GM23338 (cell line): ENCODE measurements at regions not wholly inside any gene's neighbourhood (a gene's known extent, or its start where the extent isn't known, plus 50 kb on each side); places are given as distances from the start of the nearest gene placed in this dataset.

Experiments used
- ATAC-seq: fragments of 200-7000 bp; cut with Tn5 transposase; 3 replicates; pipeline ENCODE4 v1.9.1; 2020
- DNase-seq: peaks from one replicate; pipeline ENCODE4 v3.0.0-alpha.2; 2015; ENCODE audit warnings: low spot score
- H2AFZ ChIP-seq: fragments of 200-600 bp; sonication (generic); 2 replicates; pipeline ENCODE4 v1.8.0; 2016; ENCODE audit warnings: antibody characterized with exemption, mild to moderate bottlenecking, moderate library complexity
- H3F3A ChIP-seq: fragments of 200-600 bp; sonication (generic); replicated peaks from 2 replicates; pipeline ENCODE4 v1.8.0; 2017; ENCODE audit warnings: antibody characterized with exemption, mixed run types, low read depth
- H3K27ac ChIP-seq: fragments of 200-600 bp; sonication (generic); 2 replicates; pipeline ENCODE4 v1.6.1; 2016; ENCODE audit warnings: low read depth
- H3K27me3 ChIP-seq: fragments of 200-600 bp; sonication (generic); 2 replicates; pipeline ENCODE4 v1.8.0; 2016; ENCODE audit warnings: mild to moderate bottlenecking, mixed run types, moderate library complexity; ENCODE audit not compliant: insufficient read depth
- H3K36me3 ChIP-seq: fragments of 200-600 bp; sonication (generic); 2 replicates; pipeline ENCODE4 v1.8.0; 2016; ENCODE audit warnings: mild to moderate bottlenecking; ENCODE audit not compliant: insufficient read depth
- H3K4me1 ChIP-seq: fragments of 200-600 bp; sonication (generic); 2 replicates; pipeline ENCODE4 v1.8.0; 2016; ENCODE audit warnings: mild to moderate bottlenecking, moderate library complexity; ENCODE audit not compliant: insufficient read depth
- H3K4me2 ChIP-seq: fragments of 200-600 bp; sonication (generic); 2 replicates; pipeline ENCODE4 v1.7.1; 2017; ENCODE audit warnings: mixed run types
- H3K4me3 ChIP-seq: fragments of 200-600 bp; sonication (generic); 2 replicates; pipeline ENCODE4 v1.6.1; 2016; ENCODE audit warnings: mixed run types
- H3K79me2 ChIP-seq: fragments of 200-600 bp; sonication (generic); replicated peaks from 2 replicates; pipeline ENCODE4 v1.8.0; 2017; ENCODE audit warnings: mild to moderate bottlenecking; ENCODE audit not compliant: insufficient read depth
- H3K9me2 ChIP-seq: fragments of 200-600 bp; sonication (generic); 2 replicates; pipeline ENCODE4 v1.8.0; 2017; ENCODE audit not compliant: insufficient read depth
- H4K20me1 ChIP-seq: fragments of 200-600 bp; sonication (generic); replicated peaks from 2 replicates; pipeline ENCODE4 v1.8.0; 2017; ENCODE audit warnings: mild to moderate bottlenecking; ENCODE audit not compliant: insufficient read depth
- H3K27ac Mint-ChIP-seq: 2 replicates; pipeline ENCODE4 v1.8.0; 2020; ENCODE audit warnings: inconsistent platforms, mild to moderate bottlenecking, moderate library complexity, mixed read lengths
- H3K27me3 Mint-ChIP-seq: 3 replicates; pipeline ENCODE4 v1.8.0; 2022; ENCODE audit warnings: low read depth, mild to moderate bottlenecking, moderate library complexity, mixed read lengths, inconsistent platforms; ENCODE audit not compliant: insufficient read depth, poor library complexity
- H3K36me3 Mint-ChIP-seq: 3 replicates; pipeline ENCODE4 v1.8.0; 2021; ENCODE audit warnings: low read depth, mild to moderate bottlenecking, inconsistent platforms, moderate library complexity, mixed read lengths
- H3K4me1 Mint-ChIP-seq: 3 replicates; pipeline ENCODE4 v1.8.0; 2020; ENCODE audit warnings: mild to moderate bottlenecking, inconsistent platforms, mixed read lengths
- H3K4me3 Mint-ChIP-seq: 3 replicates; pipeline ENCODE4 v1.8.0; 2021; ENCODE audit warnings: moderate library complexity, mild to moderate bottlenecking, inconsistent platforms, mixed read lengths
- H3K9me3 Mint-ChIP-seq: 3 replicates; pipeline ENCODE4 v1.8.0; 2020; ENCODE audit warnings: moderate library complexity, mild to moderate bottlenecking, inconsistent platforms, mixed read lengths
- CREB1 ChIP-seq: fragments of 250-450 bp; sonication (Bioruptor Pico); IDR thresholded peaks from 2 replicates; pipeline ENCODE4 v1.5.0; 2020; ENCODE audit warnings: low read depth, mild to moderate bottlenecking, moderate library complexity
- EZH2 ChIP-seq: fragments of 200-600 bp; sonication (generic); IDR thresholded peaks from one replicate; pipeline ENCODE4 v1.8.0; 2017; ENCODE audit warnings: antibody characterized with exemption, mild to moderate bottlenecking, low read depth; ENCODE audit not compliant: unreplicated experiment
- EZH2phosphoT487 ChIP-seq: fragments of 200-600 bp; sonication (generic); IDR thresholded peaks from one replicate; pipeline ENCODE4 v1.8.1; 2018; ENCODE audit warnings: antibody characterized with exemption; ENCODE audit not compliant: unreplicated experiment
- JUNB ChIP-seq: IDR thresholded peaks from one replicate; pipeline ENCODE4 v1.6.1; 2016; ENCODE audit warnings: antibody characterized with exemption; ENCODE audit not compliant: unreplicated experiment
- NANOG ChIP-seq: IDR thresholded peaks from 2 replicates; pipeline ENCODE4 v1.6.1; 2016; ENCODE audit warnings: antibody characterized with exemption, borderline replicate concordance
- POLR2AphosphoS5 ChIP-seq: IDR thresholded peaks from 2 replicates; pipeline ENCODE4 v1.6.1; 2016; ENCODE audit warnings: antibody characterized with exemption, low read depth
- STAT1 ChIP-seq: IDR thresholded peaks from one replicate; pipeline ENCODE4 v1.6.1; 2016; ENCODE audit warnings: antibody characterized with exemption; ENCODE audit not compliant: unreplicated experiment
- ZNF114 ChIP-seq: fragments of 250-450 bp; sonication (Bioruptor Pico); IDR thresholded peaks from 2 replicates; pipeline ENCODE4 v1.5.0; 2020; ENCODE audit warnings: mild to moderate bottlenecking, moderate library complexity
- ZNF331 ChIP-seq: fragments of 250-450 bp; sonication (Bioruptor Pico); IDR thresholded peaks from 2 replicates; pipeline ENCODE4 v1.5.0; 2020; ENCODE audit warnings: low read depth, mild to moderate bottlenecking, moderate library complexity
- TF ChIP-seq, protein P1 (sequence below): IDR thresholded peaks from 2 replicates; pipeline ENCODE4 v1.6.1; 2016; ENCODE audit warnings: antibody characterized with exemption
- TF ChIP-seq, protein P2 (sequence below): IDR thresholded peaks from one replicate; pipeline ENCODE4 v1.6.1; 2018; ENCODE audit warnings: antibody characterized with exemption; ENCODE audit not compliant: unreplicated experiment
- TF ChIP-seq, protein P3 (sequence below), 2 experiments: fragments of 200-600 bp in 1 of 2; sonication (generic) in 1 of 2; conservative IDR thresholded peaks; 2 replicates each; pipeline versions ENCODE4 v1.5.1 to v1.6.1; 2016 to 2017; ENCODE audit warnings: antibody characterized with exemption in 2 of 2, low read depth in 2 of 2, mild to moderate bottlenecking in 2 of 2, moderate library complexity in 1 of 2
- TF ChIP-seq, protein P4 (sequence below): fragments of 250-450 bp; sonication (Bioruptor Pico); IDR thresholded peaks from 2 replicates; pipeline ENCODE4 v1.5.0; 2020; ENCODE audit warnings: mild to moderate bottlenecking, moderate library complexity

DNA sequence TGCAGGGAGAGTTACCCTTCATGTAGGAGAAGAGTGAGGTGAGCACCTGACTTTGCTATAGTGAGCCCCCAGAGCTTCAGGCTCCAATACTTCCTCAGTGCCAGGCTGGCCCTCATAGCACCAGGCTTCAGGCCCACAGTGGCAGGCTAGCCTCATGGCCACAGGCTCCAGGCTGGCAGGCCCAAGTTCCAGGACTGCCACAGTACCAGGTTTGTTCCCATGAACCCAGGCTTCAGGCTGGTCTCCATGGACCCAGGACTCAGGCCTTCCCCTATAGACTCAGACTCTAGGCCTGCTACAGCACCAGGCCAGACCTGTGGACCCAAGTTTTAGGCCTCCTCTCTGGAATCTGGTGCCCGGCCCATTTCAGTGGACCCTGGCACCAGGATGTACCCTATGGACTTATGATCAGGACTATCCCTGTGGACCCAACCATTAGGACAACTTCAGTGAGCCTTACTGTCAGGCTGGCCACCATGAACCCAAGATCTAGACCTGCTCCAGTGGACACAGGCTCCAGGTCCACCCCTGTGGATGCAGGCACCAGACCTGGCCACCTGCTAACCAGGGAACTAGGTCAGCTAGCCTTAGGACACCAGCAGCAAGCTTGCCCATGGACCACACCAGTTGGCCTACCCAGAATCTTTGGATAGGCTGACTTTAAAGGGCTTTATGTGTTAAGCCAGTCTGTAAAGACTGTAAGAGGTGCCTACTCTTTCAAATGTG is 658.2 kb downstream of the KLHL13 start:
- Histone ChIP-seq H3K36me3 (no peaks in the 10 kb centered on the region), H3K27me3 (no peaks in the 10 kb centered on the region), H3F3A (no peaks in the 10 kb centered on the region), H3K4me1 (no peaks in the 10 kb centered on the region), H3K9me2 (no peaks in the 10 kb centered on the region), H3K4me2 (no peak overlapping the region), H3K79me2 (no peaks in the 10 kb centered on the region), H4K20me1 (no peaks in the 10 kb centered on the region), H3K27ac (no peak overlapping the region), H2AFZ (no peak overlapping the region), H3K4me3 (no peak overlapping the region)
- ATAC-seq: no peak
- Mint-ChIP-seq H3K9me3 (peaks cover 9% of the 10 kb centered on the region; the same call in 2 of the 3 replicates), H3K27me3 (peaks cover 3% of the 10 kb centered on the region), H3K4me1 (no peaks in the 10 kb centered on the region), H3K36me3 (peaks cover 3% of the 10 kb centered on the region; the same call in 1 of the 3 replicates), H3K27ac (no peak overlapping the region), H3K4me3 (no peak overlapping the region)
- no peak for TF ChIP-seq ZNF331
- TF ChIP-seq, protein P1, sequence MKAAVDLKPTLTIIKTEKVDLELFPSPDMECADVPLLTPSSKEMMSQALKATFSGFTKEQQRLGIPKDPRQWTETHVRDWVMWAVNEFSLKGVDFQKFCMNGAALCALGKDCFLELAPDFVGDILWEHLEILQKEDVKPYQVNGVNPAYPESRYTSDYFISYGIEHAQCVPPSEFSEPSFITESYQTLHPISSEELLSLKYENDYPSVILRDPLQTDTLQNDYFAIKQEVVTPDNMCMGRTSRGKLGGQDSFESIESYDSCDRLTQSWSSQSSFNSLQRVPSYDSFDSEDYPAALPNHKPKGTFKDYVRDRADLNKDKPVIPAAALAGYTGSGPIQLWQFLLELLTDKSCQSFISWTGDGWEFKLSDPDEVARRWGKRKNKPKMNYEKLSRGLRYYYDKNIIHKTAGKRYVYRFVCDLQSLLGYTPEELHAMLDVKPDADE: no peak
- TF ChIP-seq EZH2: no peak
- TF ChIP-seq, protein P2, sequence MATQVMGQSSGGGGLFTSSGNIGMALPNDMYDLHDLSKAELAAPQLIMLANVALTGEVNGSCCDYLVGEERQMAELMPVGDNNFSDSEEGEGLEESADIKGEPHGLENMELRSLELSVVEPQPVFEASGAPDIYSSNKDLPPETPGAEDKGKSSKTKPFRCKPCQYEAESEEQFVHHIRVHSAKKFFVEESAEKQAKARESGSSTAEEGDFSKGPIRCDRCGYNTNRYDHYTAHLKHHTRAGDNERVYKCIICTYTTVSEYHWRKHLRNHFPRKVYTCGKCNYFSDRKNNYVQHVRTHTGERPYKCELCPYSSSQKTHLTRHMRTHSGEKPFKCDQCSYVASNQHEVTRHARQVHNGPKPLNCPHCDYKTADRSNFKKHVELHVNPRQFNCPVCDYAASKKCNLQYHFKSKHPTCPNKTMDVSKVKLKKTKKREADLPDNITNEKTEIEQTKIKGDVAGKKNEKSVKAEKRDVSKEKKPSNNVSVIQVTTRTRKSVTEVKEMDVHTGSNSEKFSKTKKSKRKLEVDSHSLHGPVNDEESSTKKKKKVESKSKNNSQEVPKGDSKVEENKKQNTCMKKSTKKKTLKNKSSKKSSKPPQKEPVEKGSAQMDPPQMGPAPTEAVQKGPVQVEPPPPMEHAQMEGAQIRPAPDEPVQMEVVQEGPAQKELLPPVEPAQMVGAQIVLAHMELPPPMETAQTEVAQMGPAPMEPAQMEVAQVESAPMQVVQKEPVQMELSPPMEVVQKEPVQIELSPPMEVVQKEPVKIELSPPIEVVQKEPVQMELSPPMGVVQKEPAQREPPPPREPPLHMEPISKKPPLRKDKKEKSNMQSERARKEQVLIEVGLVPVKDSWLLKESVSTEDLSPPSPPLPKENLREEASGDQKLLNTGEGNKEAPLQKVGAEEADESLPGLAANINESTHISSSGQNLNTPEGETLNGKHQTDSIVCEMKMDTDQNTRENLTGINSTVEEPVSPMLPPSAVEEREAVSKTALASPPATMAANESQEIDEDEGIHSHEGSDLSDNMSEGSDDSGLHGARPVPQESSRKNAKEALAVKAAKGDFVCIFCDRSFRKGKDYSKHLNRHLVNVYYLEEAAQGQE: no peak
- no peak for TF ChIP-seq CREB1
- TF ChIP-seq, protein P3, sequence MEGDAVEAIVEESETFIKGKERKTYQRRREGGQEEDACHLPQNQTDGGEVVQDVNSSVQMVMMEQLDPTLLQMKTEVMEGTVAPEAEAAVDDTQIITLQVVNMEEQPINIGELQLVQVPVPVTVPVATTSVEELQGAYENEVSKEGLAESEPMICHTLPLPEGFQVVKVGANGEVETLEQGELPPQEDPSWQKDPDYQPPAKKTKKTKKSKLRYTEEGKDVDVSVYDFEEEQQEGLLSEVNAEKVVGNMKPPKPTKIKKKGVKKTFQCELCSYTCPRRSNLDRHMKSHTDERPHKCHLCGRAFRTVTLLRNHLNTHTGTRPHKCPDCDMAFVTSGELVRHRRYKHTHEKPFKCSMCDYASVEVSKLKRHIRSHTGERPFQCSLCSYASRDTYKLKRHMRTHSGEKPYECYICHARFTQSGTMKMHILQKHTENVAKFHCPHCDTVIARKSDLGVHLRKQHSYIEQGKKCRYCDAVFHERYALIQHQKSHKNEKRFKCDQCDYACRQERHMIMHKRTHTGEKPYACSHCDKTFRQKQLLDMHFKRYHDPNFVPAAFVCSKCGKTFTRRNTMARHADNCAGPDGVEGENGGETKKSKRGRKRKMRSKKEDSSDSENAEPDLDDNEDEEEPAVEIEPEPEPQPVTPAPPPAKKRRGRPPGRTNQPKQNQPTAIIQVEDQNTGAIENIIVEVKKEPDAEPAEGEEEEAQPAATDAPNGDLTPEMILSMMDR (conservative IDR thresholded peaks at IDR 0.05; ENCODE audit: low read depth in 2 of 2): no peak
- no peak for TF ChIP-seq NANOG
- TF ChIP-seq JUNB: no peak
- TF ChIP-seq EZH2phosphoT487: no peak
- no peak for TF ChIP-seq STAT1
- TF ChIP-seq ZNF114 (CRISPR knock-in tag): no peak
- TF ChIP-seq, protein P4, sequence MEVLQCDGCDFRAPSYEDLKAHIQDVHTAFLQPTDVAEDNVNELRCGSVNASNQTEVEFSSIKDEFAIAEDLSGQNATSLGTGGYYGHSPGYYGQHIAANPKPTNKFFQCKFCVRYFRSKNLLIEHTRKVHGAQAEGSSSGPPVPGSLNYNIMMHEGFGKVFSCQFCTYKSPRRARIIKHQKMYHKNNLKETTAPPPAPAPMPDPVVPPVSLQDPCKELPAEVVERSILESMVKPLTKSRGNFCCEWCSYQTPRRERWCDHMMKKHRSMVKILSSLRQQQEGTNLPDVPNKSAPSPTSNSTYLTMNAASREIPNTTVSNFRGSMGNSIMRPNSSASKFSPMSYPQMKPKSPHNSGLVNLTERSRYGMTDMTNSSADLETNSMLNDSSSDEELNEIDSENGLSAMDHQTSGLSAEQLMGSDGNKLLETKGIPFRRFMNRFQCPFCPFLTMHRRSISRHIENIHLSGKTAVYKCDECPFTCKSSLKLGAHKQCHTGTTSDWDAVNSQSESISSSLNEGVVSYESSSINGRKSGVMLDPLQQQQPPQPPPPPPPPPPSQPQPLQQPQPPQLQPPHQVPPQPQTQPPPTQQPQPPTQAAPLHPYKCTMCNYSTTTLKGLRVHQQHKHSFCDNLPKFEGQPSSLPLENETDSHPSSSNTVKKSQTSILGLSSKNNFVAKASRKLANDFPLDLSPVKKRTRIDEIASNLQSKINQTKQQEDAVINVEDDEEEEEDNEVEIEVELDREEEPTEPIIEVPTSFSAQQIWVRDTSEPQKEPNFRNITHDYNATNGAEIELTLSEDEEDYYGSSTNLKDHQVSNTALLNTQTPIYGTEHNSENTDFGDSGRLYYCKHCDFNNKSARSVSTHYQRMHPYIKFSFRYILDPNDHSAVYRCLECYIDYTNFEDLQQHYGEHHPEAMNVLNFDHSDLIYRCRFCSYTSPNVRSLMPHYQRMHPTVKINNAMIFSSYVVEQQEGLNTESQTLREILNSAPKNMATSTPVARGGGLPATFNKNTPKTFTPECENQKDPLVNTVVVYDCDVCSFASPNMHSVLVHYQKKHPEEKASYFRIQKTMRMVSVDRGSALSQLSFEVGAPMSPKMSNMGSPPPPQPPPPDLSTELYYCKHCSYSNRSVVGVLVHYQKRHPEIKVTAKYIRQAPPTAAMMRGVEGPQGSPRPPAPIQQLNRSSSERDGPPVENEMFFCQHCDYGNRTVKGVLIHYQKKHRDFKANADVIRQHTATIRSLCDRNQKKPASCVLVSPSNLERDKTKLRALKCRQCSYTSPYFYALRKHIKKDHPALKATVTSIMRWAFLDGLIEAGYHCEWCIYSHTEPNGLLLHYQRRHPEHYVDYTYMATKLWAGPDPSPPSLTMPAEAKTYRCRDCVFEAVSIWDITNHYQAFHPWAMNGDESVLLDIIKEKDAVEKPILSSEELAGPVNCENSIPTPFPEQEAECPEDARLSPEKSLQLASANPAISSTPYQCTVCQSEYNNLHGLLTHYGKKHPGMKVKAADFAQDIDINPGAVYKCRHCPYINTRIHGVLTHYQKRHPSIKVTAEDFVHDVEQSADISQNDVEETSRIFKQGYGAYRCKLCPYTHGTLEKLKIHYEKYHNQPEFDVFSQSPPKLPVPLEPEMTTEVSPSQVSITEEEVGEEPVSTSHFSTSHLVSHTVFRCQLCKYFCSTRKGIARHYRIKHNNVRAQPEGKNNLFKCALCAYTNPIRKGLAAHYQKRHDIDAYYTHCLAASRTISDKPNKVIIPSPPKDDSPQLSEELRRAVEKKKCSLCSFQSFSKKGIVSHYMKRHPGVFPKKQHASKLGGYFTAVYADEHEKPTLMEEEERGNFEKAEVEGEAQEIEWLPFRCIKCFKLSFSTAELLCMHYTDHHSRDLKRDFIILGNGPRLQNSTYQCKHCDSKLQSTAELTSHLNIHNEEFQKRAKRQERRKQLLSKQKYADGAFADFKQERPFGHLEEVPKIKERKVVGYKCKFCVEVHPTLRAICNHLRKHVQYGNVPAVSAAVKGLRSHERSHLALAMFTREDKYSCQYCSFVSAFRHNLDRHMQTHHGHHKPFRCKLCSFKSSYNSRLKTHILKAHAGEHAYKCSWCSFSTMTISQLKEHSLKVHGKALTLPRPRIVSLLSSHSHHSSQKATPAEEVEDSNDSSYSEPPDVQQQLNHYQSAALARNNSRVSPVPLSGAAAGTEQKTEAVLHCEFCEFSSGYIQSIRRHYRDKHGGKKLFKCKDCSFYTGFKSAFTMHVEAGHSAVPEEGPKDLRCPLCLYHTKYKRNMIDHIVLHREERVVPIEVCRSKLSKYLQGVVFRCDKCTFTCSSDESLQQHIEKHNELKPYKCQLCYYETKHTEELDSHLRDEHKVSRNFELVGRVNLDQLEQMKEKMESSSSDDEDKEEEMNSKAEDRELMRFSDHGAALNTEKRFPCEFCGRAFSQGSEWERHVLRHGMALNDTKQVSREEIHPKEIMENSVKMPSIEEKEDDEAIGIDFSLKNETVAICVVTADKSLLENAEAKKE: no peak
- TF ChIP-seq POLR2AphosphoS5: no peak
- no peak for DNase-seq
